NCI-H1105 treated with DMSO at 0.1 percent for 48 hours (cell line): ENCODE measurements at regions not wholly inside any gene's neighbourhood (a gene's known extent, or its start where the extent isn't known, plus 50 kb on each side); places are given as distances from the start of the nearest gene placed in this dataset.
"Not testable (repeated sequence)": the region's sequence is repeated elsewhere in the genome, so short reads cannot be mapped to it uniquely, and the experiment has no call there.

Source experiments
- DNase-seq: peaks from one replicate; lab custom pipeline; 2025; lab: John Stamatoyannopoulos, UW

DNA sequence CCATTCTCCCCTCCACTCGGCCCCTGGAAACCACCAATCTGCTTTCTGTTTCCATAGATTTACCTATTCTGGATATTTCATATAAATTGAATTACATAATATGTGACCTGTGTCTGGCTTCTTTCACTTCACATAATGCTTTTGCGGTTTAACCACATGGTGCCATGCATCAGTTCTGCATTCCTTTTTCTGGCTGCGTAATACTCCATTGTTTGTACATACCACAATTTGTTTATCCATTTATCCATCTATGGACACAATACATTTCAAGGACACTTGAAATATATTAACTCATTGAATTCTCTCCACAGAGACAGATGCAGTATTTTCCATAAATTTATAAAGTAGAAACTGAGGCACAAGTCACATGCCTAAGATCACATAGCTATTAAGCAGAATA is 110.3 kb upstream of the ETV6 start:
- no peak for DNase-seq

GRCh38 chr12:11540156-11540555 is 109.3 kb upstream of the ETV6 start:
- DNase-seq: no peak

DNA sequence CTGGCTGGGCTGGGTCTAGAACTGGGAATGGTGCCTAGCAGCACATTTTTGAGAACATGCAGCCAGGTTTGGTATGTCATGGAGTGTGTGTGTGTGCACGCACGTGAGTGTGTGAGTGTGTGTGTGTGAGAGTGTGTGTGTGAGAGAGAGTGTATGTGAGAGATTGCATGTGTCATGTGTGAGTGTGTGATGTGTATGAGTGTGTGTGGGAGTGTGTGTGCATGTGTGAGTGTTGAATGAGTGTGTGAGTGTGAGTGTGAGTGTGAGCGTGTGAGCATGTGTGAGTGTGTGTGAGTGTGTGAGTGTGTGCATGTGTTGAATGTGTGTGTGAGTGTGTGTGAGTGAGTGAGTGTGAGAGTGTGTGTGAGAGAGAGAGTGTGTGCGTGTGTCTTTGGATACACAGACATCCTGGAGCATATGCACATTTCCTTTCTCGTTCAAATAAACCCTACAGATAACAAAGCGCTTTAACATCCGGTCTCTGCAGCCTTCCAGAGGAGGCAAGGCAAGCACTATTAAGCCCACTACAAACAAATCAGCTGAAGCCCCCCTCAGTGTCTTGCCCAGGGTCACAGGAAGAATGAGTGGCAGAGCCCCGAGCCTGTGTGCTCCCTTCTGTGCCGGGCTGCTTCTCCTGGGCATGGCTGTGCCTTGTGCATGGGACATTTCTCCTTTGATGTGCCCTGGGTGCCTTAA is 108.7 kb upstream of the ETV6 start:
- no peak for DNase-seq

GRCh38 chr12:11542599-11542998 is 106.9 kb upstream of the ETV6 start:
- no peak for DNase-seq

DNA sequence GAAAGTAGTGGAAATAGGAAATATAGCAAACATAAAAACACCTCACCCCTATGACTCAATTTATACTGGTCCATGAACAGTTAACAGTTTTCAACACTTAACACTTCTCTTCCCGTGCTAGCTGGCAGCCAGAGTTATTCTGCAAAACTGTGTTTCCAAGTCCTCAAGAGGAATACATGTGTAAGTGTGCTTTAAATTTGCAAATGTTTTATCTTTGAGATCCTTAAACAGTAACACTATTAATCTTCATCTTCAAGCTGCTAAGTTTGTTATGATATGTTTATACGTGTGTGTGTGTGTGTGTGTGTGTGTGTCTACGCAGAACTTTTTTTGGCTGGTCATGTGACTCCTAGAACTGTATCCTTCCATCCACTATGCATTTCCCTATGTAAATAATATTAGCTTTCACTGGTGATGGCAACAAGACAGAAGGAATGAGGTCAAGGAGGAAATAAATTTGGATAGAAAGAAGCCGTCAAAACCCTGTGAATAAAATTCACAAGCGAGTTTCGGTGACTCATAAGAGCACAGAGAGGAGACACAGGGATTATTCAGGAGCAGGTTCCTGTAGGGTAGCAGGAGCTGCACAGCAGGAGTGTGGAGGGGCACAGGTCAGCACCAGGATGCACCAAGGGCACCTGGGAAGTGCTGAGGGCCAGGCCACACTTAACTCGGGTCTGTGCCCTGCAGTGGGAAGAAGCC is 105.9 kb upstream of the ETV6 start:
- no peak for DNase-seq

- no peak for DNase-seq
These were observed 103.8 kb upstream of the ETV6 start for GRCh38 chr12:11545484-11546330.

GRCh38 chr12:11546582-11547270 is 102.7 kb upstream of the ETV6 start:
- peak; percentile 21 for DNase-seq

GRCh38 chr12:11547271-11547646 is 102.2 kb upstream of the ETV6 start:
- DNase-seq: not testable (repeated sequence)

GRCh38 chr12:11549119-11549518 is 100.4 kb upstream of the ETV6 start:
- DNase-seq: no peak

DNA sequence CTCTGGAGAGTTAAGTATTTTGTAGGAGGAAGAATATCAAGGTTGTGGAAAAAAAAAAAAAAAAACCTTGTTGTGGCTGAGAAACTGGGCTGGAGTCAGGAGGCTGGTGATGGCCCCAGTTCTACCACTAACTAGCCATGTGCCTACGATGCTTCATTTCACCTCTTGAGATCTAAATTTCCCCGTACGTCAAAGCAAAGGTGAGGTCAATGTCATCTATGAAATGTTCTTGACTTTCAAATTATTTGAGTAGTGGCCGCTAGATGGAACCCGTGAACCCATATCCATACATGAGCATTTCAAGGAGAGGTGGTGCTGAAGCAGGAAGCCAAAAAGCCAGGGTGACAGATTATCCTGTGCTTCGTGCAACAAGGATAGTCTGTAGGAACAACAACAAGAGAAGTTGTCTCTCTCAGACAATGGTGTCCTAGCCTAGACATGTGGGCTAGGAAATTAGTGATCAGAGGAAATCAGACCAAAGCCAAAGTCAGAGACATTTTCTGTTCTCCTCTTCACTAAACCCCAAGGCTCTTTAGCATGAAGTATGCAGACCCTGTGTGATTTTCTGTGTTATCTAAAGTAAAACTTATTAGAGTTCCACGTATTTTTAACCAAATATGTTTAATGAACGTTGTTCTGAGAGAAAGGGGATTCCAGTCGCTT is 95.5 kb upstream of the ETV6 start:
- DNase-seq: peak; percentile 72

DNA sequence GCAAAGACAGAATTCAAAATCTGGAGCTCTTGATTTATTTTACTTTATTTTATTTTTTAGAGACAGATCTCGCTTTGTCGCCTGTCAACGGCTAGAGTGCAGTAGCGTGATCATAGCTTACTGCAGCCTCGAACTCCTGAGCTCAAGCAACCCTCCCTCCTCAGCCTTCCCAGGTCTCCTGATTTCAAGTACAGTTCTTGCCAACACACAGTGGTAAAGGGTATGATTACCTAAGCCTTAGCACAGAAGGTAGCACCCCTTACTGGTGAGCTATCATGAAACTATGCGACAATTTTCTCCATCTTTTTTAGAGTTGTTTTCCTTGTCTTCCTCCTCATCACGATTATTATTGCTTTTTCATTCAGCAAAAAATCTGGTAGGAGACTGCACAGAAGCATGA is 94.3 kb upstream of the ETV6 start:
- DNase-seq: no peak

- DNase-seq: no peak
These were observed 93.5 kb upstream of the ETV6 start for GRCh38 chr12:11555743-11556625.

DNA sequence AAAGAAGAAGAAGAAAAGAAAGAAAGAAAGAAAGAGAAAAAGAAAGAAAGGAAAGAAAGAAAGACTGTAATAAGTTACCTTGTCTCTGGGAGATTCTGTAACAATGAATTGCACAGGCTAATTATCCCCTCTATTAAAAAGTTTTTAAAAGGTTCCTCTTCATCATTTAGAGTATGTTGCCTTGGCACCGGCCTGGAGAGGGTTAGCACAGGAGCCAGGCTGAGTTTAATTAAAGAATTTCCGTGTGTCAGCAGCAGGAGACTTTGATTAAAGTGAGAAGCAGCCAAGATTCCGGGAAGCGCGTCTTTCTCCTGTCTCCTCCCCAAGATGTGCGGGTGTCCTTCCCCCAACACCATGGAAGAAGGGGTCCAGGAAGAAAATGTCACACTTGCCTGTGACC is 92.8 kb upstream of the ETV6 start:
- peak; percentile 46 for DNase-seq

DNA sequence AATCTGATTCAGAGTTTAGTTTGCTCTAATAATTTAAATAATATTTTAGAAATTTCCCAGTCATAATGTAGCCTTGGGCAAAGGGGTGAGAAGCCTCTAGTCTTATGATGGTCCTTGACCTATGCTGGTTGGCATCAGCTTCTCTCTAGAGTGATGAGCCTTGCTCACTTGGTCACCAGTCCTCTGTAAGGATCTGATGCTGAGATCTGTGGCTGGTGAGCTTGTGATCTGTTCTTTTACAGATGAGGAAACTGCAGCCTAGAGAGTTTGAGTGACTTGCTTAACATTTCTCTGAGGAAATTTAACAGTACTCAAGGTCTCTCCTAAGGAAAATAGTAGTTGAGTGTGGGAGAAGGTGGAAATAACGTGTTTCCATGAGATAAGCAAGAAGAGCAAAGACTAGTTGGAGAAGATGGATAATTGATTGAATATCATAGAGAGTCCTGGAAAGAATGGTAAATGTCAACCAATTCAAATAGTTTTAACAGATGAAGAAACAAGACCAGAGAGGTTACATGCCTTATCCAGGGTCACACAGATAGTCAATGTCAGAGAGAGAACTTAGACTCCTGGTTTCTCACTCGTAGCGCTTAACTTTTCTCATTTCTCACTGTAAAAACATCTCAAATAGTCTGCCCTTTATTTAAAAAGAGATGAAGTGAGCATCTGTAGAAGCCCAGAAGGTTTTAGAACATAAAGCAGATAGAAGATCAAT is 89.7 kb upstream of the ETV6 start:
- no peak for DNase-seq

GRCh38 chr12:11561411-11561810 is 88.1 kb upstream of the ETV6 start:
- no peak for DNase-seq

- no peak for DNase-seq
These were observed 85.4 kb upstream of the ETV6 start for GRCh38 chr12:11563785-11564739.

GRCh38 chr12:11564984-11565651 is 84.4 kb upstream of the ETV6 start:
- no peak for DNase-seq

- no peak for DNase-seq
These were observed 83.7 kb upstream of the ETV6 start for GRCh38 chr12:11565752-11566151.
